ENCODE measurements at regions not wholly inside any gene's neighbourhood (a gene's known extent, or its start where the extent isn't known, plus 50 kb on each side); places are given as distances from the start of the nearest gene placed in this dataset.

DNA sequence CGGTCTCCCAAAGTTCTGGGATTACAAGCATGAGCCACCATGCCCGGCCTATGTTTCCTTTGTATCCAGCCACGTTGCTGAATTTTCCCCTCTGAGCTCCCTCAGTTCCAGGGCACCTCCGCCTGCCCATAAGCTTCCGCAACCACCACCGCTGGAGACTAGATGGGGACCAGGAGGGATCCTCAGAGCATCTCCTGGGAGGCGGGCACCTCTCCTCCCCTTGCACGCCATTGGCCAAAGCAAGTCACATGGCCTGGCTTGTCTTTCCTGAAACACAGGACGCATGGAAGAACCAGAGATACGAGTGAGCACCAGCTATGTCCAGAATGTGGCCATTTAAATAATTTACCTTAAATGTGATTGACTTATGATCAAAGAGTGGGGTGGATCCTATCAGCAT is 388.3 kb downstream of the BRD1 start:
- TF ChIP-seq, protein P1, sequence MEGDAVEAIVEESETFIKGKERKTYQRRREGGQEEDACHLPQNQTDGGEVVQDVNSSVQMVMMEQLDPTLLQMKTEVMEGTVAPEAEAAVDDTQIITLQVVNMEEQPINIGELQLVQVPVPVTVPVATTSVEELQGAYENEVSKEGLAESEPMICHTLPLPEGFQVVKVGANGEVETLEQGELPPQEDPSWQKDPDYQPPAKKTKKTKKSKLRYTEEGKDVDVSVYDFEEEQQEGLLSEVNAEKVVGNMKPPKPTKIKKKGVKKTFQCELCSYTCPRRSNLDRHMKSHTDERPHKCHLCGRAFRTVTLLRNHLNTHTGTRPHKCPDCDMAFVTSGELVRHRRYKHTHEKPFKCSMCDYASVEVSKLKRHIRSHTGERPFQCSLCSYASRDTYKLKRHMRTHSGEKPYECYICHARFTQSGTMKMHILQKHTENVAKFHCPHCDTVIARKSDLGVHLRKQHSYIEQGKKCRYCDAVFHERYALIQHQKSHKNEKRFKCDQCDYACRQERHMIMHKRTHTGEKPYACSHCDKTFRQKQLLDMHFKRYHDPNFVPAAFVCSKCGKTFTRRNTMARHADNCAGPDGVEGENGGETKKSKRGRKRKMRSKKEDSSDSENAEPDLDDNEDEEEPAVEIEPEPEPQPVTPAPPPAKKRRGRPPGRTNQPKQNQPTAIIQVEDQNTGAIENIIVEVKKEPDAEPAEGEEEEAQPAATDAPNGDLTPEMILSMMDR (IDR thresholded peaks at IDR 0.05; ENCODE audit: low read depth, low read length): no peak
- TF ChIP-seq POLR2A (IDR thresholded peaks at IDR 0.05; ENCODE audit: extremely low read depth, insufficient read length) (no peak), MYC (IDR thresholded peaks at IDR 0.05; ENCODE audit: low read depth, low read length) (no peak)
- TF ChIP-seq, protein P2, sequence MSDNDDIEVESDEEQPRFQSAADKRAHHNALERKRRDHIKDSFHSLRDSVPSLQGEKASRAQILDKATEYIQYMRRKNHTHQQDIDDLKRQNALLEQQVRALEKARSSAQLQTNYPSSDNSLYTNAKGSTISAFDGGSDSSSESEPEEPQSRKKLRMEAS (IDR thresholded peaks at IDR 0.05; ENCODE audit: low read depth, low read length): no peak

All from NB4 (cell line).